GM20431 (cell line): ENCODE measurements at regions not wholly inside any gene's neighbourhood (a gene's known extent, or its start where the extent isn't known, plus 50 kb on each side); places are given as distances from the start of the nearest gene placed in this dataset.
"Not testable (repeated sequence)": the region's sequence is repeated elsewhere in the genome, so short reads cannot be mapped to it uniquely, and the experiment has no call there.

ENCODE experiments used
- in situ Hi-C: fragments of 300-500 bp; cut with MseI, MboI; formaldehyde crosslinking; loops from one replicate; pipeline ENCODE4 v1.15.0; 2020; ENCODE audit warnings: low sequenced_read_pairs; ENCODE audit not compliant: unreplicated experiment

DNA sequence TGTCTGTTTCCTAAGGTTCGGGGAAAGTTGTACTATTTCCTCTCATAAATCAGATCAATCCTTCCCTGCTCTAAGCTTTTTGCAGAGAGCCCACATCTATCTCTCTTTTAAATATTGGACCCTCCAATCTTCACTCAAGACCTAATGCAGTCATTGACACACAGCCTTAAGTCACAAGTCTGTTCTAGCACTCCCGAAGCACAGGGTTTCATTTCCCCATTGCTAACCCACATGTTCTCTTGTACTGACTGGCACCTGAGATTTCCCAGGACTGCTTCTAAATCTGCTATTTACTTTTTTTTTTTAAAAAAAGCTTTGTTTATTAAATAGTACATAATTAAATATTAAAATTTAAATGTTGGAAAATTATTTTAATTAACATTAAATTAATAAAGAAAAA is 674.7 kb downstream of the TBC1D22A start:
- in situ Hi-C loops: no loop called here

DNA sequence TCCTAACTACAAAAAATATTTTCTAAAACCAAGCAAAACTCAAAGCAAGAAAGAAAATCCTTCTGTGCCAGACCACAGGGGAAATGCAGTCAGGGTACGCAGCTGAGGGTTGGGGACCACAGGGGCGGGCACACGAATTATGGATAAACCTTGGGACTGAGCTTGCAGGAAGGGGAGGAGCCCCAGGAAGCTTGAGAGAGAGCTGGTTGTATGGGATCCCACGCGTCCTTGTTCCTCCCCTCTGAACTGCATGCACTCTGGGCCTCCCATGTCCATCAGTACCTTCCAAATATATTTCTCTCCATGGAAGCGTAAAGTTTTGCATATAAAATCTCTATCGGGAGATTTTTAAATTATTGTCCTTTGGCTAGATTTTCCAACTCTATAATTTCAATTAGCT is 673.4 kb downstream of the TBC1D22A start:
- in situ Hi-C loops: no loop called here

DNA sequence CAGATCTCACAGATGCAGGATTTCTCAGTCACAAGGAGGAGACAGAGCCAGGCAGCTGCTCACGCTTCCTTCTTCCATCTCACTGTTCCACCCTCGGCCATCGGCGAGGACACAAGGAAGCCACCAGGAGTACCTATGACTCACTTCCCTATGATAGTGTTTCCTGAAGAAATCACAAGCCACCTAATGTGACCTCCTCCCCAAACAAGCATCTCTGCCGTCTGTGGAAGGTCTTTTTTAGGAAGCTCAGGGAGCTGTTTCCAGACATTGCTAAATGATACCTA is 672.7 kb downstream of the TBC1D22A start:
- in situ Hi-C loops: no loop called here

DNA sequence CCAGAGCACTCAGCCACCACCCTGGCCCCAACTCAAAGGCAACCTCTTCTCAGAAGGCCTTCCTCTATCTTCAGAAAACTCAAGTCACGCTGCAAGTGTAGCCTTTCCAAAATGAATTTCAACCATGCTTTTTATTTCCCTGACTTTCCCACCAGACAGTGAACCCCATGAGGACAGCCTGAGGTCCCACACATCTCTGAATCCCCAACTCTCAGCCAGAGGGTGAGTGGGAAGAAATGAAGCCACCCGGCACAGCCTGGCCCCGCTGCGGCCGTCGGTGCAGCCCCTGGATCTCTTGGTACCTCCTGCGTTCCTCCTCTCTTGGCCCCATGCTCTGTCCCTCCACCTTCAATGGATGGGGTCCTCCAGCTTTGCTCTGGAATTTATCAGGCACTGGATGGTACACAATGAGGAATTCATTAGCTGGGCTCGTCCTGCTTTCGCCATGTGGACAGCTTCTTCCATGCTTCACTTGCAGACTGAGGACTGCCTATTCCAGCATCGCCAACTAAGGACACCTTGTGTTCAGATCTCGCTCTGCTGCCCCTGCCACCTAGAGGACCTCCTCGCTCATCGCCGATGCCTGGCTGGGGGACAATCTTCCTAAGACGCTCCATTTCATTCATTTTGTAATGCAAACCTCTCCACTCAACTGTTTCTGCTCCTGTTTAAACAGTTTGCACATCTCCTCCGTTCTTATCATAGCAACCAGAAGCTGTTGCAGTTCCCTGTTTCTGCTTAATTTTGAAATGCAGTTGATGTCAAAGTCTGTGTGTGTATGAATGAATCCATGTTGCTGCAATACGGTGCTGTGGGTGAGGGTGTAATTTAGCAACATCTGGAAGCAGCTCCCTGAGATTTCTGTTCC is 672.1 kb downstream of the TBC1D22A start:
- in situ Hi-C loops: no loop called here

DNA sequence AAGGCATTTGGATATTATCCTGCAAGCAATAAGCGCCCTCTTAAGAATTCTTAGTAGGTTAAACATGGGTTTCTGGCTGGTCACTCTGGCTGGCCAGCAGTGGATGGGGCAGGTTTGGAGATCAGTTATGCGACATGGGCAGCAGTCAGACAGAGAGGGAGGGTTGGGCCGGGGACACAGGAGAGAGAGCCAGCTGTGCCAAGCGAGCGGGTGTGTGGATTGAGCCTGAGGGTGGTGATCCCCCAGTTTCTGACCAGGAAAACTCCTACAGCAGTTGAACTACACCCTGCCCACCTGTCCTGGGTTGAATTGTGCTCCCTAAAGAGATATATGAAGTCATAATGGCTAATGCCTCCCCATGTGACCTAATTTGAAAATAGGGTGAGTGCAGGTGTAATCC is 671.2 kb downstream of the TBC1D22A start:
- in situ Hi-C loops: no loop called here

DNA sequence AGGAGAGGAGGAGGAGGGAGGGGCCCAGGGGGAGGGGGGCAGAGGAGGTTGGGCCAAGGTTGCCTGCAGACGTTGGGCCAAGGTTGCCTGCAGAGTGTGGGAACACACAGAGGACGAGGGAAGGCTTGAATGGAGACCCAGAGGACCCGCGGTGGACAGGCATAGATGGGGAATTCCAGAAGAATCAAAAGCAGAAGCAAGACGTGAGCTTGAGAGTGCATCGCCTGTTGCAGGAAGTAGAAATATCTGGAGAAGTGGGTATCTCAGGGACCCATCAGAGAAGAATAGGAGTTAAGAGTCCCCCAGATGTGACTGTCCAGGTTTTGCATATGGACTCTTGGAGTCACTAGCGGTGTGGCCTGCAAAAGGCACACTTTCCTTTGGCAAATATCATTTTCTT is 670.2 kb downstream of the TBC1D22A start:
- in situ Hi-C loops: no loop called here

DNA sequence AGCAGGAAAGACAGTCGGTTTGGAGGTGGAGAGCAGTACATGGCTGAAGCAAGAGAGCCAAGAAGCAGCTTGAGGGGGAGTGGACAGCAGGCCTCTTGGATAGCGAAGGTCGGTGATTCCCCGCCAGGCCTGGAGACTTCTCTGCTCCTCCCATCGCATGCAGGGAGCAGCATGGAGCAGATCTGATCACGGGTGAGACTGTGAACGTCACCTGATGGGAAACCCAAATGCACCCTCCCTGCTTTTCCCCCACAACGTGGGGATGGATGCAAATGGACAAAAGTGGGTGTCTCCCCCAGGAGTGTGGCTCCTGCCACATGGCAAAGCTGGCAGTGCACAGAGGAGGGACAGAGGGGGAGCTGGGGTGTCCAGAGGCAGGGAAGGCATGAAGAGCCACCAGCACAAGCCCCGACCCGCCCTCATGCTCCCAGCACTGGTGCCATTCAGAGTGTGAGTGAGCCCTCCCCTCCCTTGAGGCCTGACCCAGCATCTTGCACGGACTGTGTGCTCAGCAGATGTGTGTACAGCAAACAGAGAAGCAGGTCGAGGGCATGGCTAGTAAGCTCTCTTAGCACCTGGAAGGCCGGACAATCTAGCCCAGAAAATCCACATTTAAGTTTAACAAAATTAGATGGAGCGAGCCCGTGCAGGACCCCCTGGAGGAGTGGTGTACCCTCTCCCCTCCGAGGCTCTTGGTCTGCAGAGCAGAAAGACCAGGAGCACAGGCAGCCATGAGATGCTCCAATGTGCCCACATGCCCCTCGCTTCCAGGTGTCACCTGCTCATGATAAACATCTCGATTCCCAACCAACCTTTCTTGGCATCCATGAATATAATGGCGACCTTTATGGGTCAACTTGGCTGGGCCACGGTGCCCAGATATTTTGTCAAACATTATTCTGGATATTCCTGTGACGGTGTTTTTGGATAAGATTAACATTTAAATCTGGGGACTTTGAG is 661.7 kb downstream of the TBC1D22A start:
- in situ Hi-C loops: no loop called here

DNA sequence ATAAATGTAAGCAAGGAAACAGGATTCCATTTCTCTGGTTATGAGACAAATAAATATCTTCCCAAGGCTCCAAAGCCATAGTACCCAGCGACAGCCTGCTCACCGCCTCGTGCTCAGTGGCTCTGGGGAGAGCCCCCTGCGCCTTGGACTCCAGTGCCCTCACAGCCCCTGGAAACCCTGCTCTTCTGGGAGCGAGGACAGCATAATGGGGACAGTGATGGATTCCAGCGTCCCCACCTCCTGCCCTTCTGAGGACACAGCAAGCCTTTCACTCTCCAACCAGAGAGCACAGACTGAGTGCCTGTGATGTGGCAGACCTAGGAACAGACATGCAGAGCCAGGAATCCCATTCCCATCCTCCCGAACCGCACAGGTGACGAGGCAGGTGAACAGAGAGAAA is 660.8 kb downstream of the TBC1D22A start:
- in situ Hi-C loops: no loop called here

DNA sequence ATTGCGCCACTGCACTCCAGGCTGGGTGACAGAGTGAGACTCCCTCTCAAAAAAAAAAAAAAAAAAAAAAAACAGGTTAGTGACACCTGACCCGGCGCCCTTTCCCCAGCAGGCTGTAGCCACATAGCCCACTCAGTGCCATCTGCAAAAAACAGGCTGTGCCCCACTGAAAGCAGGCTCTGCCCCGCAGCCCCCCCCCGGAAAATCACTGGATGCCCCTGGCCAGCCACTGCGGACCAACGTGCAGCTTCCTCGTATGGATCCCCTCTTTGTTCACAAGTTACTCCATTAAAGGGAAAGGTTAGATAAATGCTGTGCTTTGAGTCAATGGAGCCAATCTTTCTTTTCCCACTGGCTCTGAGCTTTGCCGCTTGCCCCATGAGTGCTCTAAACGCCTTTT is 660.3 kb downstream of the TBC1D22A start:
- in situ Hi-C loops: no loop called here

DNA sequence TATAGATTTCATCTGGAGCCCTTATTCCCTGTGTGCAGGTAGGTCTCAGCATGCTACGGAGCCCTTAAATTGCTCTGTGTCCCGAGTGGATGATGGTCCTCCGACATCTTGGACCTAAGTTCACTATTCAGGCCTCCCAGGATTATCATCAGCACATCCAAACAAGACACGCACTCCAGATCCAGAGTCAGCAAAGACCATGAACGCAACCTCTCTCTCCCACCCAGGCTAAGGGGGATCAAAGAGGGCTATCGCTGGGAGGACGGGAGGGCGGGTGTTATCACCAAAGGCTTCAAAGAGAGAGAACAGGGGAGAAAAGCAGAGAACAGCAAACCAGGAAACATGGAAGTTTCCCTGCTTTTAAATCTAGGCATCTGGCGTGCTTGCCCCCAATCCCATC is 659.4 kb downstream of the TBC1D22A start:
- in situ Hi-C loops: no loop called here

DNA sequence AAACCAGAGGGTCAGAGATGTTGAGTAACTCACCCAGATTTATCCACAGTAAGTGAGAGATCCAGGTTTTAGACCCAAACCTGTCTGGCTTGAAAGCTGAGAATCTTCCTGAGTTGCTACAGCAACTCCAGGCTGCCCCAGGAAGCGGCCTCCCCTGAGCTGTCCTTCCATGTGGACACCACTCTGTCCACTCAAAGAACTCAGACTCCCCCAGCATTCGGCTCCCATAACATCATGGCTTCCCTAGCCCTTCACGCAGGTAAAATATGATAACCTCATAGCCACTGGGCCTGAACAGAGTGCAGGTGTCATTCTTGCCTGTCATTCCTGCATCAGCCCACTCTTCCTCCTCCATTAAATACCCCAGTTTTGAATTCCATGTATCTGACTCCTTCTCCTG is 657.8 kb downstream of the TBC1D22A start:
- in situ Hi-C loops: no loop called here

DNA sequence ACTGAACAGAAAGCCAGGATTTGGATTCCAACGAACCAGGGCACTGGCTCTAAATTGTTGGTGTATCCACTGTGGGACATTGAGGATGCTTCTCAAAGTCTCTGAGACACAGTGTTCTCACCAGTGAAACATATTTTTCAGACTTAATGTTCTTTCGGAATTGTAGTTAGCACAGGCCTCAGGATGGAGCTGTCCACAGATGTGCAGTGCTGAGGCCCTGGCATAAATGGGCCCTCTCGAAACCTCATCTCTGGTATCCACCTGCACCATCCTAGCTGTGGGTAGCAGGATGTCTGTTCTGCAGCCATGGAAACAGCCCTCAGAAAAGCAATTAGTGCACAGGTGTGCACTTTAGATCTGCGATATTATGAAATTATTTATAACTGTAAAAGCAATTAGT is 656.8 kb downstream of the TBC1D22A start:
- in situ Hi-C loops: no loop called here

DNA sequence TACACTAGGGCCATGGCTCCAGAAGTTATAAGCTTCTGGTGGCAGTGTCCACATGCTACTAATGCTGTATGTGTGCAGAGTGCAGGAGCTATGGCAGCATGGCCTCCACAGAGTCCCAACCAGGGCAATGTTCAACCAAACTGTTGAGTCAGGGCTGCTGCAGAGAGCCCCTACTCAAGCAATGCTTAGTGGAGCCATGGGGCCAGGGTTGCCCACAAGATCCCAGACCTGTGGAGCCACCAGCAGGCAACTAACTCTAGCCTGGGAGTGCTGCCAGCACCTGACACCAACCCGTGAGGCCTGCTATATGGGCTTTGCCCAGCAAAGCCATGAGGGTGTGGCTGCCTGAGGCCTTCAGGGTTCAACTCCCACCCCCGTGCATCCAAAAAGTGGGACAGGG is 655.2 kb downstream of the TBC1D22A start:
- in situ Hi-C loops: no loop called here

DNA sequence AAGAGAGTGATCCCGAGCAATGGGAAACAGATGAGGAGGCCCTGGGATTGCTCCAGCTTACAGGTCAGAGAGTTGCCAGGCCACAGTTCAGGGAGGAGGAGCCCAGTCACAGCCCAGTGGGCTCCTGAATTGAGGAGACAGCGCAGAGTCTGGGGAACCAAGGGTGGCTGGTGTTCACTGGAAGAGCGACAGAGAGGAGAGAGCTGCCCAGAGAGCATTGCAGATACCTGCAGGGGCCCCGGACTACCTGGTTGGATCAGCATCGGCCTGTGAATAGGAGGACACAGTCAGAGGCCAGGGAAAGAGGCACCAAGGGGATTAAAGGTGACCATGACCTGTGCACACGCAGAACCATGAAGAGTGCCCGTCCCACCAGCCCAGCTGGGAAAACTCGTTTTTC is 648.6 kb downstream of the TBC1D22A start:
- in situ Hi-C loops: no loop called here

DNA sequence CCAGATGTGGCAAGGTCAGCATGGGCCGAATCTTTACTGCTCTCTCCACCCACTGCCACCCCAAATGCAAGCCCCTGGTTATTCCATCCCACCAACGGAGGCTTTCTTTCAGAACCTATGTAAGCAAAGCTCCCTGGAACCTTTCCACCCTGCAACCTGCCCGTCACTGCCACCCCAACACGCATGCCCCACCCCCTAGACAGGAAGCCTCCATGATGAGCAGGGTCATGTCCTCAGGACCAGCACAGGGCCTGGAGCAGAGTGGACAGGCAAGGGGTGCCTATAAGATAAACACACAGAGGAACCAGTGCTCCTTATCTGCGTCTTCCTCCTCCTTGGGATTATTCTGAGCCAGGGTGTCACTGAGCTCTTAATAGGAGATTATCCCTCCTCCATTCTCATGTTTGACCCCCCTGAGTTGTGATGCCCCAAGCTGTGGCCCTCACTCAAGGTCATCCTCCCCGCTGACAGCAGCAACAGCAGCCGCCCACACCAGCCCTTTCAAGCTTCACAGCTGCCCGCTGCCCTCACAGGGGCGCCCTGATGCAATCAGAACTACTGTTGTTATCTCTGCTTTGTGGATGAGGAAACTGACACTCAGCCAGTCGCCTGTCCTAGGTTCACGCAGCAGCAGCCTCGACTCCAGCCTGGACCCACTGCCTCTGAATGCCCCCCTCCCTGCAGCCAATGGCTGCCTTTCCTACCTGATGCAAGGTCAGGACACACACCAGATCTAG is 647.3 kb downstream of the TBC1D22A start:
- in situ Hi-C loops: no loop called here

DNA sequence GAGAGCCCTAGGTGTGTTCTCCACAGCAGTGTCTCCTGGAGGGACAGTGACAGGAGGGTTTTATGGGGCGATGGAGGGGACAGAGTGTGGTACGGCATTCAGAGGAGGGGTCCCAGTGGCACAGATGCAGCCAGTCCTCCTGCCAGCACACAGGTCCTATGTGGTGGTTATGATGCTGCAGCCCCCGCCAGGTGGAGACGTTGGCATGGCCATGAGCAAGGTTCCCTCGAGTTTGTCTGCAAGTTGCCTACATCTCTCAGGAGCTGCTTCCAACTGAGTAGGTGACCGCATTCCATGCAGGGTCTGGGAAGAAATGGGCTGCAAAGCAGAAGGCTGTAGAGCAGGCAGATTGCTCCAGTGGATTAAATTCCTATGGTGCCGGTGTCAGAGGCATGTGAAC is 646.0 kb downstream of the TBC1D22A start:
- in situ Hi-C loops: no loop called here

DNA sequence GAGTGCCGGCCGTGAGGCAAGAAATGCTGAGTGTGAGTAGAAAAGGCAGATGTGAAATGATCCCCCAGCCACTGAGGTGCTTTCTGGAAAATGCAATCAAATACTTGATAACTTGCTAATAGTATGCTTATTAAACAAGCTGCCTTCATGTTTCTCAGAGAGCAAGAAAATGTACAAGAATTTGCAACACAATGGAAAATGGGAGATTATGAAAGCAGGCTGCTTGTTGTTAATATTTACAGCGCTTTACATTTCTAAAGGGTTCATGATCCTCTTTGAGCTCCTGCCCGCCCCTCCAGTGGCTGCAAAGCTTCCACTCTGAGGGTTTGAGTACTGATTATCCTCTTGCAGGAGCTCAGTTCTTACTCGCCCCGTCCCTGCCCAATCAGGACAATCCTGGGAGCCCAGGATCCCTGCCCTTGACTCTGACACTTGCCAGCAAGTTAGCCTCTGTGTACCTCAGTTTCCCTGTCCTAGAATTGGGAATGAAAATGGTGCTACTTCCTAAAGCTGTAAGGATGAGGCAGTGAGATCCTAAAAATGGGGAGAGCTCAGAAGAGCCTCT is 645.1 kb downstream of the TBC1D22A start:
- in situ Hi-C loops: no loop called here

DNA sequence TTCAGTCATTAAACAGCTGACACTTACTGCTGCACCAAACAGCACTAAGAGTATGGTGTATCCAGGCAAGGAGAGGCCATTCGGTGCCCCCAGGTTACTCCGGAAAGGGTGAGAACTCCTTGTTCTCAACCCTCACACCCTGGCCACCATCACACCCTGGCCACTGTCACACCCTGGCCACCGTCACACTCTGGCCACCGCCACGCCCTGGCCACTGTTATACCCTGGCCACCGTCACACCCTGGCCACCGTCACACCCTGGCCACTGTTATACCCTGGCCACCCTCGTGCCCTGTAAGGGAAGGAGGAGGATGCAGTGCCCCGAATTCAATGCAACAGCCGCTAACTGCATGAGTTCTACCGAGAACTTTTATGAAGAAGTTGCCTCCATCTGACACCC is 644.4 kb downstream of the TBC1D22A start:
- in situ Hi-C loops: no loop called here

DNA sequence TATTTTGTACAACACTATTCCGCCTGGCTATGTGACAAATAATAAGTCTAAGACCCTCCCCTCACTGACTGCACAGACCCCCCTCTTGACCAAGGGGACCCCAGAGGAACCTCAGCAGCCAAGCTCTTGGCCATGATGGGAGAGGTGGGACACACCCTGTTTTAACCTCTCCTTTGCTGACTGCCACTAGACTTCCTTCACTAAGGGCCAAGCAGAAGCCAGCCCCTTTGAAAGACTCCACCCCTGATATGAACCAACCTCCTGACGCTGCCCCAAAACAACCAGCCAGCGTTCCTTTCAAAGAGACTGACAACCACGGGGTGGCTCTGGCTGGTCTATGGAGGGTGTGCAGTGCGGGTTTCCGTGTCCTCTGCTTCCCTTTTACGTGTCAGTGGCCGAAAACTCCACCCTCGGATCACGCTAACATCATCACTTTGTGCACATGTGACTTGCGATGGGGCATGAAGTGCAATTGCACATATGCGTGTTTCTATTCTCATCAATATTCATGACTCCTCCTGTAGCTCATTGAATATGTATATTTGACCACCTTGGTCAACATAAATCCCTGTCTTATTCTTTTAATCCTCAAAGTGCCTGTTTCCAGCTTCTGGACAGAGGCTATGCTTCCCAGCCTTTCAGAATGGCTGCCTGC is 643.9 kb downstream of the TBC1D22A start:
- in situ Hi-C loops: no loop called here

DNA sequence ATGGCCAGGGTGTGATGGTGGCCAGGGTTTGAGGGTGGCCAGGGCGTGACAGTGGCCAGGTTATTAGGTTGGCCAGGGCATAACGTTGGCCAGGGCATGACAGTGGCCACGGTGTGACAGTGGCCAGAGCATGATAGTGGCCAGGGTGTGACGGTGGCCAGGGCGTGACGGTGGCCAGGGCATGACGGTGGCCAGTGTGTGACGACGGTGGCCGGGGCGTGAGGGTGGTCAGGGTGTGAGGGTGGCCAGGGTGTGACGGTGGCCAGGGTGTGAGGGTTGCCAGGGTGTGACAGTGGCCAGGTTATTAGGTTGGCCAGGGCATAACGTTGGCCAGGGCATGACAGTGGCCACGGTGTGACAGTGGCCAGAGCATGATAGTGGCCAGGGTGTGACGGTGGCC is 642.8 kb downstream of the TBC1D22A start:
- in situ Hi-C loops: not testable (repeated sequence)
